Keratinocyte (primary cell): ENCODE measurements at regions not wholly inside any gene's neighbourhood (a gene's known extent, or its start where the extent isn't known, plus 50 kb on each side); places are given as distances from the start of the nearest gene placed in this dataset.
A peak's percentile ranks its signal among the peaks of the same experiment; 100 is the strongest.

ENCODE experiments used
- DNase-seq: peaks from one replicate; pipeline ENCODE4 v3.0.0-alpha.2; 2011; ENCODE audit warnings: low read depth, missing footprints, low spot score
- FAIRE-seq: peaks from 2 replicates; lab custom pipeline; 2011; peaks lifted over from hg19 to GRCh38; lab: Jason Lieb, UNC
- H2AFZ ChIP-seq: 2 replicates; pipeline ENCODE4 v1.6.0; 2012; ENCODE audit warnings: low read length, control low read depth, inconsistent platforms; ENCODE audit not compliant: control insufficient read depth
- H3K27ac ChIP-seq: 2 replicates; pipeline ENCODE4 v1.5.1; 2011; ENCODE audit warnings: low read length; ENCODE audit not compliant: control insufficient read depth, insufficient read depth
- H3K27me3 ChIP-seq: 3 replicates; pipeline ENCODE4 v1.6.0; 2011; ENCODE audit warnings: low read length; ENCODE audit not compliant: control insufficient read depth, insufficient read depth; ENCODE audit errors: extremely low read depth
- H3K36me3 ChIP-seq, 2 experiments: 2 replicates in 1 of 2; 3 replicates in 1 of 2; pipeline ENCODE4 v1.5.1; 2011; ENCODE audit warnings: low read length in 2 of 2, mild to moderate bottlenecking in 1 of 2; ENCODE audit not compliant: control insufficient read depth in 2 of 2, insufficient read depth in 2 of 2; ENCODE audit errors: extremely low read depth in 1 of 2
- H3K4me1 ChIP-seq: 3 replicates; pipeline ENCODE4 v1.5.1; 2011; ENCODE audit warnings: low read length; ENCODE audit not compliant: control insufficient read depth, insufficient read depth; ENCODE audit errors: extremely low read depth
- H3K4me2 ChIP-seq: 3 replicates; pipeline ENCODE4 v1.6.0; 2011; ENCODE audit warnings: low read depth, low read length; ENCODE audit not compliant: control insufficient read depth, insufficient read depth; ENCODE audit errors: extremely low read depth
- H3K4me3 ChIP-seq, 3 experiments: fragments of 200-600 bp in 1 of 3; sonication (generic) in 1 of 3; 2 replicates in 2 of 3; 3 replicates in 1 of 3; pipeline ENCODE4 v1.5.1; 2011 to 2016; ENCODE audit warnings: low read length in 3 of 3, mild to moderate bottlenecking in 3 of 3, control low read depth in 2 of 3, inconsistent platforms in 1 of 3, low read depth in 1 of 3, mixed read lengths in 1 of 3, mixed run types in 1 of 3, moderate library complexity in 1 of 3; ENCODE audit not compliant: control insufficient read depth in 2 of 3, insufficient read depth in 2 of 3; ENCODE audit errors: extremely low read depth in 1 of 3
- H3K79me2 ChIP-seq: 2 replicates; pipeline ENCODE4 v1.6.0; 2012; ENCODE audit warnings: low read length; ENCODE audit not compliant: control insufficient read depth, insufficient read depth
- H3K9ac ChIP-seq: 3 replicates; pipeline ENCODE4 v1.6.0; 2011; ENCODE audit warnings: low read length; ENCODE audit not compliant: control insufficient read depth, insufficient read depth; ENCODE audit errors: extremely low read depth
- H3K9me1 ChIP-seq: 3 replicates; pipeline ENCODE4 v1.6.0; 2011; ENCODE audit warnings: low read length; ENCODE audit not compliant: control insufficient read depth, insufficient read depth; ENCODE audit errors: extremely low read depth
- H3K9me3 ChIP-seq: 2 replicates; pipeline ENCODE4 v1.5.1; 2012; ENCODE audit warnings: low read depth, low read length; ENCODE audit not compliant: control insufficient read depth
- H4K20me1 ChIP-seq: 3 replicates; pipeline ENCODE4 v1.6.0; 2011; ENCODE audit warnings: low read length; ENCODE audit not compliant: control insufficient read depth, insufficient read depth; ENCODE audit errors: extremely low read depth
- EZH2 ChIP-seq: IDR thresholded peaks from one replicate; pipeline ENCODE4 v1.6.1; 2012; ENCODE audit warnings: inconsistent platforms, mild to moderate bottlenecking, low read length, moderate library complexity
- dilution Hi-C: fragments of 300-500 bp; cut with MboI; formaldehyde crosslinking; loops from one replicate; pipeline ENCODE4 v1.7.0; 2020; ENCODE audit warnings: low sequenced_read_pairs; ENCODE audit not compliant: extremely low pct_ligation_motif_present
- TF ChIP-seq, protein P1 (sequence below), 3 experiments: IDR thresholded peaks in 1 of 3; conservative IDR thresholded peaks in 1 of 3; optimal IDR thresholded peaks in 1 of 3; 2 replicates in 2 of 3; 3 replicates in 1 of 3; pipeline versions ENCODE3 to v1.5.1; 2011; ENCODE audit warnings: low read length in 3 of 3, mild to moderate bottlenecking in 3 of 3, moderate library complexity in 2 of 3, control low read depth in 1 of 3, inconsistent platforms in 1 of 3; ENCODE audit not compliant: insufficient read depth in 2 of 3; ENCODE audit errors: extremely low read depth in 1 of 3

DNA sequence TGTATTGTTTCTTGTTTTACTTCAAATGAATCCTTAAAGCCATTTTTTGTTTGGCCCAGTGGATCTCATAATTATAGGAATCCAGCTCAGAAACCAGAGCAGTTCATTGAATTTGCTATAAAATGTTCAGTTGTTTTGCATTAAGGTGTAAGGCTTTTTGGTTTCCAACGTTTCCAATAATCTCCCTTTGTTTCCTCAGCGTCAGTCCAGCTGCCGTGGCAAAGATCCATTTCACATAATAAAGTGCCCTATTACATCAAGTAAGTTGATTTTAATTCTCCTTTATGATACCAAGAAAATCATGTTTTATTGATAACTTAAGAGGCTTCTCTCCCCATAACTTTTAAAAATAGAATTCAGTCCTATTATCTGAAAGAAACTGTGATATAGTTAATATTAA lies 472.6 kb downstream of the UTRN start:
- Histone ChIP-seq H3K27me3 (no peaks in the 10 kb centered on the region), H3K9me1 (no peaks in the 10 kb centered on the region), H3K27ac (no peak overlapping the region), H4K20me1 (no peaks in the 10 kb centered on the region), H3K9me3 (no peaks in the 10 kb centered on the region), H3K79me2 (no peaks in the 10 kb centered on the region), H3K4me1 (peaks cover 3% of the 10 kb centered on the region), H3K4me3 (no peak overlapping the region), H2AFZ (no peak overlapping the region), H3K4me2 (no peak overlapping the region), H3K9ac (no peak overlapping the region), H3K36me3 (no peaks in the 10 kb centered on the region)
- dilution Hi-C loops, result no loop called here
- no peak for DNase-seq
- FAIRE-seq, result no peak
- TF ChIP-seq EZH2, result no peak
- TF ChIP-seq, protein P1, sequence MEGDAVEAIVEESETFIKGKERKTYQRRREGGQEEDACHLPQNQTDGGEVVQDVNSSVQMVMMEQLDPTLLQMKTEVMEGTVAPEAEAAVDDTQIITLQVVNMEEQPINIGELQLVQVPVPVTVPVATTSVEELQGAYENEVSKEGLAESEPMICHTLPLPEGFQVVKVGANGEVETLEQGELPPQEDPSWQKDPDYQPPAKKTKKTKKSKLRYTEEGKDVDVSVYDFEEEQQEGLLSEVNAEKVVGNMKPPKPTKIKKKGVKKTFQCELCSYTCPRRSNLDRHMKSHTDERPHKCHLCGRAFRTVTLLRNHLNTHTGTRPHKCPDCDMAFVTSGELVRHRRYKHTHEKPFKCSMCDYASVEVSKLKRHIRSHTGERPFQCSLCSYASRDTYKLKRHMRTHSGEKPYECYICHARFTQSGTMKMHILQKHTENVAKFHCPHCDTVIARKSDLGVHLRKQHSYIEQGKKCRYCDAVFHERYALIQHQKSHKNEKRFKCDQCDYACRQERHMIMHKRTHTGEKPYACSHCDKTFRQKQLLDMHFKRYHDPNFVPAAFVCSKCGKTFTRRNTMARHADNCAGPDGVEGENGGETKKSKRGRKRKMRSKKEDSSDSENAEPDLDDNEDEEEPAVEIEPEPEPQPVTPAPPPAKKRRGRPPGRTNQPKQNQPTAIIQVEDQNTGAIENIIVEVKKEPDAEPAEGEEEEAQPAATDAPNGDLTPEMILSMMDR (optimal IDR thresholded peaks at IDR 0.05 in 1 of 3, IDR thresholded peaks at IDR 0.05 in 1 of 3, conservative IDR thresholded peaks at IDR 0.05 in 1 of 3; ENCODE audit: extremely low read depth in 1 of 3, insufficient read depth in 2 of 3, low read length in 3 of 3), result no peak

DNA sequence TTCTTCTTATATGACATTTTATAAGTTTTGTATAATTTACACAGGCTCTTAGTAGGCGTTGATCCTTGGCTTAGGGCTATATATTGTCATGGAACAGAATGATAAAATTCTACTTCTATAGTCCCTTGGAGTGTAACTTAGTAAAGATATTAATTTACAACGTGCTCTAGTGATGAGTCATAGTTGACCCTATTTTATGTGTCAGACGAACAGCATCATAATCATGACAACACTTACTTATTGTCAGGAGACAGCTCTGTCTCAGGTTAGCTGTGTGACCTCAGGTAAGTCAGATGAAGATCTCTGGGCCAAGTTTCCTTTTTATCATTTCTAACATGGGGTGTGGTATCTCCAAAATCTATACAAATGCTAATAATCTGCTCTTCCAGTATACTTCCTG lies 473.5 kb downstream of the UTRN start:
- FAIRE-seq (peak; percentile 83), DNase-seq (peak; percentile 9)
- Histone ChIP-seq H3K9ac (no peak overlapping the region), H3K4me1 (peaks cover 3% of the 10 kb centered on the region), H3K79me2 (no peaks in the 10 kb centered on the region), H4K20me1 (no peaks in the 10 kb centered on the region), H3K27ac (no peak overlapping the region), H3K27me3 (no peaks in the 10 kb centered on the region), H3K4me2 (no peak overlapping the region), H3K4me3 (no peak overlapping the region), H2AFZ (no peak overlapping the region), H3K9me1 (no peaks in the 10 kb centered on the region), H3K36me3 (no peaks in the 10 kb centered on the region), H3K9me3 (no peaks in the 10 kb centered on the region)
- TF ChIP-seq EZH2, result no peak
- TF ChIP-seq, protein P1 (optimal IDR thresholded peaks at IDR 0.05 in 1 of 3, IDR thresholded peaks at IDR 0.05 in 1 of 3, conservative IDR thresholded peaks at IDR 0.05 in 1 of 3; ENCODE audit: extremely low read depth in 1 of 3, insufficient read depth in 2 of 3, low read length in 3 of 3), result no peak
- dilution Hi-C loops, result no loop called here
